ENCODE measurements at regions not wholly inside any gene's neighbourhood (a gene's known extent, or its start where the extent isn't known, plus 50 kb on each side); places are given as distances from the start of the nearest gene placed in this dataset.

GRCh38 chr6:153852034-153852433 lies 187.0 kb upstream of the OPRM1 start:
- H3K36me3 ChIP-seq (replicated peaks in 1 of 2; ENCODE audit: control insufficient read depth in 1 of 2, insufficient read depth in 2 of 2, low read length in 2 of 2): no peaks in the 10 kb centered on the region
- H3K4me3 ChIP-seq (replicated peaks in 1 of 3; ENCODE audit: insufficient read depth in 1 of 3, low read depth in 2 of 3, low read length in 3 of 3): no peak overlapping the region
- H2AFZ ChIP-seq (ENCODE audit: low read length): no peak overlapping the region
- H3K9ac ChIP-seq (ENCODE audit: insufficient read depth, low read depth, low read length): no peak overlapping the region
- 0% methylated on average over 3 of the region's 3 CpGs for WGBS (ENCODE audit: low lambda C conversion rate)
- POLR2A ChIA-PET: no interaction called here
- H3K27ac ChIP-seq (ENCODE audit: extremely low read length, insufficient read depth, low read length): no peak overlapping the region
- no peak overlapping the region for H3K4me2 ChIP-seq (ENCODE audit: low read depth, low read length)
- no TSS peak for BruUV-seq (replicated peaks)
- ATAC-seq (no peak), FAIRE-seq (no peak), DNase-seq (ENCODE audit: low spot score) (no peak)
- in situ Hi-C loops (cut with HindIII; ENCODE audit: extremely low pct_ligation_motif_present, low pct_unique_long_range_greater_than_20kb) (no loop called here), intact Hi-C loops (cut with micrococcal nuclease; ENCODE audit: unreplicated experiment) (no loop called here)
- H3K79me2 ChIP-seq (ENCODE audit: insufficient read depth, low read length): no peaks in the 10 kb centered on the region
- no peak for TF ChIP-seq GPN1 (CRISPR knock-in tag; IDR thresholded peaks at IDR 0.05; ENCODE audit: borderline replicate concordance)
- TF ChIP-seq PHF8 (CRISPR knock-in tag; IDR thresholded peaks at IDR 0.05): no peak
- TF ChIP-seq ARNT (IDR thresholded peaks at IDR 0.05): no peak
- no peak for TF ChIP-seq AGO1 (IDR thresholded peaks at IDR 0.05; ENCODE audit: low read depth, low read length, poor library complexity, severe bottlenecking)
- H3K9me3 ChIP-seq (ENCODE audit: low read length): no peaks in the 10 kb centered on the region
- no peaks in the 10 kb centered on the region for H3K4me1 ChIP-seq (ENCODE audit: insufficient read depth, low read length)
- no peaks in the 10 kb centered on the region for H3K27me3 ChIP-seq (ENCODE audit: control insufficient read depth in 1 of 2, insufficient read depth in 2 of 2, low read length in 2 of 2)
- H4K20me1 ChIP-seq (ENCODE audit: insufficient read depth, low read length): no peaks in the 10 kb centered on the region
- CTCF ChIA-PET (ENCODE audit: low intra/inter-chr PET ratio, low total read pairs): no interaction called here

- H3K4me3 ChIP-seq (replicated peaks in 1 of 3; ENCODE audit: insufficient read depth in 1 of 3, low read depth in 2 of 3, low read length in 3 of 3): no peak overlapping the region
- intact Hi-C loops (cut with micrococcal nuclease; ENCODE audit: unreplicated experiment) (no loop called here), in situ Hi-C loops (cut with HindIII; ENCODE audit: extremely low pct_ligation_motif_present, low pct_unique_long_range_greater_than_20kb) (no loop called here)
- H3K36me3 ChIP-seq (replicated peaks in 1 of 2; ENCODE audit: control insufficient read depth in 1 of 2, insufficient read depth in 2 of 2, low read length in 2 of 2): no peaks in the 10 kb centered on the region
- ChIA-PET CTCF (ENCODE audit: low intra/inter-chr PET ratio, low total read pairs) (no interaction called here), POLR2A (no interaction called here)
- TF ChIP-seq RCOR2 (CRISPR knock-in tag; IDR thresholded peaks at IDR 0.05) (no peak), GLI4 (CRISPR knock-in tag; IDR thresholded peaks at IDR 0.05; ENCODE audit: borderline replicate concordance) (no peak), ATF7 (IDR thresholded peaks at IDR 0.05) (peak; percentile 91), ATF7 (CRISPR knock-in tag; IDR thresholded peaks at IDR 0.05) (no peak)
- no peaks in the 10 kb centered on the region for H3K27me3 ChIP-seq (ENCODE audit: control insufficient read depth in 1 of 2, insufficient read depth in 2 of 2, low read length in 2 of 2)
- H3K27ac ChIP-seq (ENCODE audit: extremely low read length, insufficient read depth, low read length): no peak overlapping the region
- no TSS peak for BruUV-seq (replicated peaks)
- H3K4me1 ChIP-seq (ENCODE audit: insufficient read depth, low read length): no peaks in the 10 kb centered on the region
- H3K9me3 ChIP-seq (ENCODE audit: low read length): no peaks in the 10 kb centered on the region
- H2AFZ ChIP-seq (ENCODE audit: low read length): no peak overlapping the region
- H3K79me2 ChIP-seq (ENCODE audit: insufficient read depth, low read length): no peaks in the 10 kb centered on the region
- no peak overlapping the region for H3K4me2 ChIP-seq (ENCODE audit: low read depth, low read length)
- WGBS (ENCODE audit: low lambda C conversion rate): 94% methylated on average over 1 of the region's 1 CpG
- FAIRE-seq (no peak), DNase-seq (ENCODE audit: low spot score) (no peak), ATAC-seq (no peak)
- no peak overlapping the region for H3K9ac ChIP-seq (ENCODE audit: insufficient read depth, low read depth, low read length)
- H4K20me1 ChIP-seq (ENCODE audit: insufficient read depth, low read length): no peaks in the 10 kb centered on the region
Measured at GRCh38 chr6:153849072-153849779, 189.8 kb upstream of the OPRM1 start.
